Neutrophil (primary cell): ENCODE measurements at regions not wholly inside any gene's neighbourhood (a gene's known extent, or its start where the extent isn't known, plus 50 kb on each side); places are given as distances from the start of the nearest gene placed in this dataset.

Experiments
- H3K27ac ChIP-seq: fragments of 200-600 bp; sonication (generic); 2 replicates; pipeline ENCODE4 v1.5.1; 2016; ENCODE audit warnings: mild to moderate bottlenecking, moderate library complexity
- H3K27me3 ChIP-seq: fragments of 200-600 bp; sonication (generic); 2 replicates; pipeline ENCODE4 v1.6.0; 2016; ENCODE audit warnings: mild to moderate bottlenecking
- H3K36me3 ChIP-seq: fragments of 200-600 bp; sonication (generic); 2 replicates; pipeline ENCODE4 v1.5.1; 2017
- H3K4me1 ChIP-seq, 2 experiments: fragments of 200-600 bp in 1 of 2; sonication (generic) in 1 of 2; 1 replicate in 1 of 2; 2 replicates in 1 of 2; pipeline versions ENCODE4 v1.5.1 to v1.6.1; 2013 to 2016; ENCODE audit warnings: low read depth in 1 of 2, low read length in 1 of 2, mild to moderate bottlenecking in 1 of 2, moderate library complexity in 1 of 2; ENCODE audit not compliant: control insufficient read depth in 1 of 2, insufficient read depth in 1 of 2
- H3K4me3 ChIP-seq, 2 experiments: fragments of 200-600 bp in 1 of 2; sonication (generic) in 1 of 2; 1 replicate in 1 of 2; 2 replicates in 1 of 2; pipeline ENCODE4 v1.5.1; 2013 to 2016; ENCODE audit warnings: low read depth in 1 of 2, low read length in 1 of 2, mild to moderate bottlenecking in 1 of 2, moderate library complexity in 1 of 2
- H3K9me3 ChIP-seq: fragments of 200-600 bp; sonication (generic); 2 replicates; pipeline ENCODE4 v1.5.1; 2016
- TF ChIP-seq, protein P1 (sequence below): fragments of 200-600 bp; sonication (generic); IDR thresholded peaks from 2 replicates; pipeline ENCODE4 v1.5.1; 2016; ENCODE audit warnings: antibody characterized with exemption

DNA sequence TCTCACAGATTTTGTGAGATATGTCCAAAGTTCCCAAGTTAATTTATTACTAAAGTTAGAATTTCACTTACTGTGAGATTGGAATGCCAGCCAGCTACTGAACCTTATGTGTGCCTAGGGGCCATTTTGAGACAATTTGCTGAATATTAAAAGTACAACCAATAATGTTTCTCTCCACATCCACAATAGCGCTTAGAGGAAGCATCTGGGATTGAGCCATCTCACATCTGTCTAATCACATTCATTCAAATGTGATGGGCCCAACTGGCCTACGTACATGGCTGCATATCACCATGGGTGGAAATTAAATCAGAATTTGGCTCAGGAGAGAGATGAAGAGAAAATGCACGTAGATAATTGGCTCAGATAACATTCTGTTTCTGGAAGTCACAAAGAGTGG is 1294.0 kb downstream of the AACS start:
- no peak overlapping the region for H3K4me3 ChIP-seq
- H3K9me3 ChIP-seq, result no peaks in the 10 kb centered on the region
- TF ChIP-seq, protein P1, sequence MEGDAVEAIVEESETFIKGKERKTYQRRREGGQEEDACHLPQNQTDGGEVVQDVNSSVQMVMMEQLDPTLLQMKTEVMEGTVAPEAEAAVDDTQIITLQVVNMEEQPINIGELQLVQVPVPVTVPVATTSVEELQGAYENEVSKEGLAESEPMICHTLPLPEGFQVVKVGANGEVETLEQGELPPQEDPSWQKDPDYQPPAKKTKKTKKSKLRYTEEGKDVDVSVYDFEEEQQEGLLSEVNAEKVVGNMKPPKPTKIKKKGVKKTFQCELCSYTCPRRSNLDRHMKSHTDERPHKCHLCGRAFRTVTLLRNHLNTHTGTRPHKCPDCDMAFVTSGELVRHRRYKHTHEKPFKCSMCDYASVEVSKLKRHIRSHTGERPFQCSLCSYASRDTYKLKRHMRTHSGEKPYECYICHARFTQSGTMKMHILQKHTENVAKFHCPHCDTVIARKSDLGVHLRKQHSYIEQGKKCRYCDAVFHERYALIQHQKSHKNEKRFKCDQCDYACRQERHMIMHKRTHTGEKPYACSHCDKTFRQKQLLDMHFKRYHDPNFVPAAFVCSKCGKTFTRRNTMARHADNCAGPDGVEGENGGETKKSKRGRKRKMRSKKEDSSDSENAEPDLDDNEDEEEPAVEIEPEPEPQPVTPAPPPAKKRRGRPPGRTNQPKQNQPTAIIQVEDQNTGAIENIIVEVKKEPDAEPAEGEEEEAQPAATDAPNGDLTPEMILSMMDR, result no peak
- H3K4me1 ChIP-seq, result no peaks in the 10 kb centered on the region
- H3K27me3 ChIP-seq, result no peaks in the 10 kb centered on the region
- H3K36me3 ChIP-seq, result no peaks in the 10 kb centered on the region
- no peak overlapping the region for H3K27ac ChIP-seq

DNA sequence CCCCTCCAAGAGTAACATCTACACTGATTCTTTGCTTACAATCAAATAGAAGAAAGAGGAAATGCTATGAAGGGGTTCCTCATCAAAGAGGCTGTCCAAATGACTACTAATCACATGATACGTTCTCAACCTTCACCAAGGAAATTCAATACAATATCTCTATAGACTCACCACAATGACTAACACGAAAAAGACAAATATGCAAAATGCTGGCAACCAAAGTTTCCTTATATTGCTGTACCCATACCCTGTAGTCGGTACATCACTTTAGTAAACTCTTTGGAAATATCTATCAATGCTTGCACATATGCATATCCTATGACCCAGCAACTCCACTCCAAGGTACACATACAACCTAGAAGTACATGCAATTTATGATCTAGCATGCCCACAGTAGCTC is 1296.6 kb downstream of the AACS start:
- Histone ChIP-seq H3K27me3 (no peaks in the 10 kb centered on the region), H3K27ac (no peak overlapping the region), H3K9me3 (no peaks in the 10 kb centered on the region), H3K4me1 (no peaks in the 10 kb centered on the region), H3K36me3 (no peaks in the 10 kb centered on the region), H3K4me3 (no peak overlapping the region)
- TF ChIP-seq, protein P1, result no peak

DNA sequence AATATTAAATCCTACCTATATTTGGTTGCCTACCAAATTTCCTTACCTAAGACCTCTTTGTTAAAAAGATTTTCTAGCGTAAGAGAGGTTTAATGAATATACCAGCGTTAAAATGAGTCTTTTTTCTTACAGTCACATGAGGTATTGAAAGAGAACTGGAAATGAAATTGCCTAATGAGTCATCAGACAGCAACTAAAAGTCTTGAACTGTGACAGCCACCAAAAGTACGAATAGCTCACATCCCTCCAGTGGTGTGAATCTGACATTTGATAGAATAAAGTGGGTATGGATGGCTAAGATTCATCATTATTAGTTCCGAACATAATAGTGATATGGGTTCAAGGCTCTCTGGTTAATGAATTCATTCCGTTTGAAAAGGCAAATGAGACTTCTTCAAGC is 1297.3 kb downstream of the AACS start:
- H3K36me3 ChIP-seq, result no peaks in the 10 kb centered on the region
- H3K27ac ChIP-seq, result no peak overlapping the region
- H3K4me1 ChIP-seq, result no peaks in the 10 kb centered on the region
- no peaks in the 10 kb centered on the region for H3K27me3 ChIP-seq
- no peak overlapping the region for H3K4me3 ChIP-seq
- TF ChIP-seq, protein P1, result no peak
- H3K9me3 ChIP-seq, result no peaks in the 10 kb centered on the region

DNA sequence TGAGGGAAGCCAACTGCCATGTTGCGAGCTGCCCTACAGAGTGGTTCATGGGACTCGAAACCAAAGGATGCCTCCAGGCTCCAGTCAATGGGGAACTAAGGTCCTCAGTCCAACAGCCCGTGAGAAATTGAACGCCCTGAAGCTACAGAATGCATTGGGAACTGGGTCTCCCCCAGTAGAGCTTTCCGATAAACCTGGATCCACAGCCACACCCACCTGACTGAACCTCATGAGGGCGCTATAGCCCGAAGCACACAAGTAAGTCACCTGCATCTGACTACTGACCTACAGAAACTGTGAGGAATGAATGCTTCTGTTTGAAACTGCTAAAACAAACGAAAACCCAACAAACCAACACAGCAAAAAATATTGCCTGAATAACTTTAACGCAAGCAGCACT is 1297.7 kb downstream of the AACS start:
- no peak overlapping the region for H3K27ac ChIP-seq
- no peak overlapping the region for H3K4me3 ChIP-seq
- H3K36me3 ChIP-seq, result no peaks in the 10 kb centered on the region
- H3K9me3 ChIP-seq, result no peaks in the 10 kb centered on the region
- no peaks in the 10 kb centered on the region for H3K4me1 ChIP-seq
- TF ChIP-seq, protein P1, result no peak
- no peaks in the 10 kb centered on the region for H3K27me3 ChIP-seq

DNA sequence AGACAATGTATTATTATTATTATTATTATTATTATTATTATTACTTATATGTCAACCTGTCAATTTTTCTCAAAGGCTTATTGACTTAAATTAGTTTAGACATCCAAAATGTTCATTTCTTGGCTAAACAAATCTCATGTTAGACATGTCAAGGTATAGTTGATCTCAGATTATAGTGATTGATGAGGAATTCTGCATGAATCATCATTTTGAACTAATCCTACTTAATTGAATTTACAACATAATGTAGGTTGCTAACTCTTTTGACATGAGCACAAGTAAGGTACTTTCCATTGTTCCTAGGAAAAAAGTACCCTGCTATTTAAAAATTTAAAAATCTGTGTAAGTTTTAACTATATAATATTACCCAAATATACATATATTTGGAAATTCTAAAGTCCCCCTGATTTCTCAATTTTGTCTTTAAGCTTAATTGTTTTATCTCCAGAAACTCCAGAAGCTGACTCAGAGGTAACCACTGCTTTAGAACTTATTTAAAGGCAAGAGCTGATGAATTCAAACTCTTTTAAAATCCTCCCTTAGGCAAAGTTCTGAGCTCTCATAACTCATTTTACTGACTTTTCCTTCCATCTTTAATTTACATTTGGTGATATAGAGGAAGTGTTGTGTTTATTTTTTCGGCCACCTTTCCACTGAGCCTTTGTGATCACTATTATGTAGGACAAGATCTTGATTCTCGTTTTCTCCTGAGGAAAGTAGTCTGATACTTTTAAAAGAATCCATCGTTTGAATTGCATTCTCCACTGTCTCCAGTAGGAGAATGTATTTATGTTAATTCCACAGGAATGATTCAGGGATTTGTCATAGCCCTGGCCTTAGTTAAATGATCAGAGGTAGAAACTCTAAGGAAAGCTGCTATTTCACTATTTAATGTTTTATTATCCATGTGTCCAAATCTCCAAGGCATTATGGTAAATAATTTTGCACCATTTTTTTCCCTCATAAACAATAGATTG is 1304.5 kb downstream of the AACS start:
- Histone ChIP-seq H3K4me1 (no peaks in the 10 kb centered on the region), H3K27ac (no peak overlapping the region), H3K9me3 (no peaks in the 10 kb centered on the region), H3K27me3 (no peaks in the 10 kb centered on the region), H3K36me3 (no peaks in the 10 kb centered on the region), H3K4me3 (no peak overlapping the region)
- TF ChIP-seq, protein P1, result no peak
